ENCODE measurements at regions not wholly inside any gene's neighbourhood (a gene's known extent, or its start where the extent isn't known, plus 50 kb on each side); places are given as distances from the start of the nearest gene placed in this dataset.

- Histone ChIP-seq H3K4me2 (ENCODE audit: low read depth, low read length) (no peak overlapping the region), H3K27me3 (ENCODE audit: control insufficient read depth in 1 of 2, insufficient read depth in 2 of 2, low read length in 2 of 2) (no peaks in the 10 kb centered on the region; a peak in 2 of 5 replicates), H3K9ac (ENCODE audit: insufficient read depth, low read depth, low read length) (no peak overlapping the region), H3K4me1 (ENCODE audit: insufficient read depth, low read length) (no peaks in the 10 kb centered on the region), H3K79me2 (ENCODE audit: insufficient read depth, low read length) (no peaks in the 10 kb centered on the region), H3K36me3 (replicated peaks in 1 of 2; ENCODE audit: control insufficient read depth in 1 of 2, insufficient read depth in 2 of 2, low read length in 2 of 2) (no peaks in the 10 kb centered on the region), H2AFZ (ENCODE audit: low read length) (no peak overlapping the region), H3K9me3 (ENCODE audit: low read length) (no peaks in the 10 kb centered on the region), H4K20me1 (ENCODE audit: insufficient read depth, low read length) (no peaks in the 10 kb centered on the region), H3K4me3 (replicated peaks in 1 of 3; ENCODE audit: insufficient read depth in 1 of 3, low read depth in 2 of 3, low read length in 3 of 3) (no peak overlapping the region), H3K27ac (ENCODE audit: extremely low read length, insufficient read depth, low read length) (no peak overlapping the region)
- ChIA-PET CTCF (ENCODE audit: low intra/inter-chr PET ratio, low total read pairs) (no interaction called here), POLR2A (no interaction called here)
- DNase-seq (ENCODE audit: low spot score): no peak
- intact Hi-C loops (cut with micrococcal nuclease; ENCODE audit: unreplicated experiment) (no loop called here), in situ Hi-C loops (cut with HindIII; ENCODE audit: extremely low pct_ligation_motif_present, low pct_unique_long_range_greater_than_20kb) (no loop called here)
- TF ChIP-seq SYNCRIP (IDR thresholded peaks at IDR 0.05; ENCODE audit: insufficient read depth, low read depth, low read length): no peak
- no peak for TF ChIP-seq RFX1 (IDR thresholded peaks at IDR 0.05)
- TF ChIP-seq ZNF749 (CRISPR knock-in tag; IDR thresholded peaks at IDR 0.05; ENCODE audit: borderline replicate concordance): no peak
- TF ChIP-seq CEBPB (IDR thresholded peaks at IDR 0.05; ENCODE audit: borderline replicate concordance, low read depth, low read length): no peak
- no peak for TF ChIP-seq ZNF570 (CRISPR knock-in tag; IDR thresholded peaks at IDR 0.05; ENCODE audit: borderline replicate concordance)
- TF ChIP-seq KLF16 (CRISPR knock-in tag; IDR thresholded peaks at IDR 0.05): no peak
- TF ChIP-seq ESRRA (CRISPR knock-in tag; IDR thresholded peaks at IDR 0.05; ENCODE audit: low read depth): no peak
- TF ChIP-seq, protein P1, sequence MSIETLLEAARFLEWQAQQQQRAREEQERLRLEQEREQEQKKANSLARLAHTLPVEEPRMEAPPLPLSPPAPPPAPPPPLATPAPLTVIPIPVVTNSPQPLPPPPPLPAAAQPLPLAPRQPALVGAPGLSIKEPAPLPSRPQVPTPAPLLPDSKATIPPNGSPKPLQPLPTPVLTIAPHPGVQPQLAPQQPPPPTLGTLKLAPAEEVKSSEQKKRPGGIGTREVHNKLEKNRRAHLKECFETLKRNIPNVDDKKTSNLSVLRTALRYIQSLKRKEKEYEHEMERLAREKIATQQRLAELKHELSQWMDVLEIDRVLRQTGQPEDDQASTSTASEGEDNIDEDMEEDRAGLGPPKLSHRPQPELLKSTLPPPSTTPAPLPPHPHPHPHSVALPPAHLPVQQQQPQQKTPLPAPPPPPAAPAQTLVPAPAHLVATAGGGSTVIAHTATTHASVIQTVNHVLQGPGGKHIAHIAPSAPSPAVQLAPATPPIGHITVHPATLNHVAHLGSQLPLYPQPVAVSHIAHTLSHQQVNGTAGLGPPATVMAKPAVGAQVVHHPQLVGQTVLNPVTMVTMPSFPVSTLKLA (IDR thresholded peaks at IDR 0.05): no peak
- no peak for TF ChIP-seq TOPORS (CRISPR knock-in tag; IDR thresholded peaks at IDR 0.05)
- no peak for TF ChIP-seq SIX4 (CRISPR knock-in tag; IDR thresholded peaks at IDR 0.05)
- TF ChIP-seq, protein P2, sequence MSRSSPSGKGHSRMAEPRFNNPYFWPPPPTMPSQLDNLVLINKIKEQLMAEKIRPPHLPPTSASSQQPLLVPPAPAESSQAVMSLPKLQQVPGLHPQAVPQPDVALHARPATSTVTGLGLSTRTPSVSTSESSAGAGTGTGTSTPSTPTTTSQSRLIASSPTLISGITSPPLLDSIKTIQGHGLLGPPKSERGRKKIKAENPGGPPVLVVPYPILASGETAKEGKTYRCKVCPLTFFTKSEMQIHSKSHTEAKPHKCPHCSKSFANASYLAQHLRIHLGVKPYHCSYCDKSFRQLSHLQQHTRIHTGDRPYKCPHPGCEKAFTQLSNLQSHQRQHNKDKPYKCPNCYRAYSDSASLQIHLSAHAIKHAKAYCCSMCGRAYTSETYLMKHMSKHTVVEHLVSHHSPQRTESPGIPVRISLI (CRISPR knock-in tag; IDR thresholded peaks at IDR 0.05; ENCODE audit: borderline replicate concordance): no peak
- TF ChIP-seq KDM4B (CRISPR knock-in tag; IDR thresholded peaks at IDR 0.05): no peak
- TF ChIP-seq PATZ1 (CRISPR knock-in tag; IDR thresholded peaks at IDR 0.05): no peak
- no peak for TF ChIP-seq CREM (IDR thresholded peaks at IDR 0.05)
- no peak for TF ChIP-seq CREM (CRISPR knock-in tag; IDR thresholded peaks at IDR 0.05)
- TF ChIP-seq, protein P3, sequence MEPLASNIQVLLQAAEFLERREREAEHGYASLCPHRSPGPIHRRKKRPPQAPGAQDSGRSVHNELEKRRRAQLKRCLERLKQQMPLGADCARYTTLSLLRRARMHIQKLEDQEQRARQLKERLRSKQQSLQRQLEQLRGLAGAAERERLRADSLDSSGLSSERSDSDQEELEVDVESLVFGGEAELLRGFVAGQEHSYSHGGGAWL (CRISPR knock-in tag; IDR thresholded peaks at IDR 0.05): no peak
- no peak for TF ChIP-seq ZC3H4 (CRISPR knock-in tag; IDR thresholded peaks at IDR 0.05; ENCODE audit: borderline replicate concordance)
- no peak for TF ChIP-seq PAX8 (CRISPR knock-in tag; IDR thresholded peaks at IDR 0.05; ENCODE audit: borderline replicate concordance)
- TF ChIP-seq ZNF460 (CRISPR knock-in tag; IDR thresholded peaks at IDR 0.05; ENCODE audit: borderline replicate concordance): no peak
- no TSS peak for BruUV-seq (replicated peaks)
- WGBS (ENCODE audit: low lambda C conversion rate): 70% methylated on average over 6 of the region's 6 CpGs
- ATAC-seq: no peak
- FAIRE-seq: no peak
Observed at GRCh38 chr21:15560383-15561056, 169.3 kb upstream of the USP25 start.
